K562 (cell line): ENCODE measurements at regions not wholly inside any gene's neighbourhood (a gene's known extent, or its start where the extent isn't known, plus 50 kb on each side); places are given as distances from the start of the nearest gene placed in this dataset.

ENCODE experiments used
- ATAC-seq: fragments of 200-7000 bp; cut with Tn5 transposase; 3 replicates; pipeline ENCODE4 v1.9.1; 2020; ENCODE audit warnings: moderate library complexity
- BruUV-seq: library from RNA; stranded (reverse); fragments of 400-500 nt; replicated peaks from 2 replicates; lab custom pipeline; 2021; lab: Mats Ljungman, UMichigan
- CTCF ChIA-PET: fragments of 300-600 bp; formaldehyde crosslinking; extraction: SDS; loops from one replicate; lab custom pipeline; 2021; ENCODE audit warnings: low intra/inter-chr PET ratio; lab: Yijun Ruan, JAX
- POLR2A ChIA-PET: fragments of 300-600, 350-650 bp; sonication (Branson Sonifier 250); formaldehyde crosslinking; extraction: SDS; loops from one replicate; lab custom pipeline; 2021; ENCODE audit warnings: antibody characterized with exemption, inconsistent platforms; lab: Yijun Ruan, JAX
- DNase-seq, 4 experiments: peaks; one replicate each; pipeline versions ENCODE4 v3.0.0 to v3.0.0-alpha.2; 2011 to 2018; ENCODE audit warnings: low spot score in 3 of 4, mixed read lengths in 3 of 4; ENCODE audit errors: extremely low read depth in 1 of 4
- FAIRE-seq: peaks from 2 replicates; lab custom pipeline; 2011; peaks lifted over from hg19 to GRCh38; lab: Jason Lieb, UNC
- H2AFZ ChIP-seq: 2 replicates; pipeline ENCODE4 v1.6.0; 2011; ENCODE audit warnings: low read depth, low read length, control low read depth, inconsistent platforms
- H3K27ac ChIP-seq: fragments of 200-600 bp; 3 replicates; pipeline ENCODE4 v1.8.0; 2011; ENCODE audit warnings: low read depth, mild to moderate bottlenecking, control low read depth, inconsistent platforms, low read length, moderate library complexity, mixed read lengths; ENCODE audit errors: extremely low read depth
- H3K27me3 ChIP-seq, 2 experiments: fragments of 300-600 bp in 1 of 2; 2 replicates in 1 of 2; 3 replicates in 1 of 2; pipeline versions ENCODE4 v1.6.0 to v1.8.0; 2011; ENCODE audit warnings: inconsistent platforms in 2 of 2, low read length in 2 of 2, mild to moderate bottlenecking in 1 of 2, mixed read lengths in 1 of 2, moderate library complexity in 1 of 2; ENCODE audit not compliant: control insufficient read depth in 2 of 2, insufficient read depth in 2 of 2
- H3K36me3 ChIP-seq: fragments of 300-600 bp; 3 replicates; pipeline ENCODE4 v1.8.0; 2011; ENCODE audit warnings: mild to moderate bottlenecking, low read length, inconsistent platforms; ENCODE audit not compliant: control insufficient read depth, insufficient read depth
- H3K4me1 ChIP-seq, 2 experiments: fragments of 200-600 bp in 1 of 2; replicated peaks in 1 of 2; 2 replicates in 1 of 2; 3 replicates in 1 of 2; pipeline versions ENCODE4 v1.5.1 to v1.8.0; 2011; ENCODE audit warnings: inconsistent platforms in 2 of 2, low read length in 2 of 2, mild to moderate bottlenecking in 1 of 2, mixed read lengths in 1 of 2, moderate library complexity in 1 of 2; ENCODE audit not compliant: control insufficient read depth in 2 of 2, insufficient read depth in 2 of 2
- H3K4me2 ChIP-seq: 2 replicates; pipeline ENCODE4 v1.6.1; 2011; ENCODE audit warnings: low read length, control low read depth, inconsistent platforms, mixed read lengths; ENCODE audit not compliant: insufficient read depth
- H3K4me3 ChIP-seq: fragments of 200-600 bp; sonication (generic), shearing (Covaris generic); 2 replicates; pipeline ENCODE4 v1.5.1; 2016; ENCODE audit warnings: control low read depth, inconsistent platforms
- H3K79me2 ChIP-seq: fragments of 200-600 bp; 3 replicates; pipeline ENCODE4 v1.8.0; 2011; ENCODE audit warnings: low read length, inconsistent platforms; ENCODE audit not compliant: control insufficient read depth, insufficient read depth
- H3K9ac ChIP-seq, 2 experiments: 2 replicates each; pipeline versions ENCODE4 v1.6.0 to v1.6.1; 2011; ENCODE audit warnings: low read depth in 2 of 2, low read length in 2 of 2, control low read depth in 1 of 2, inconsistent platforms in 1 of 2, mild to moderate bottlenecking in 1 of 2, mixed read lengths in 1 of 2; ENCODE audit not compliant: insufficient read depth in 1 of 2
- H3K9me1 ChIP-seq: one replicate; pipeline ENCODE4 v1.6.0; 2011; ENCODE audit warnings: inconsistent platforms, mild to moderate bottlenecking, low read length, moderate library complexity; ENCODE audit not compliant: control insufficient read depth, insufficient read depth
- H3K9me3 ChIP-seq: replicated peaks from 2 replicates; pipeline ENCODE4 v1.5.1; 2011; ENCODE audit warnings: low read depth, low read length, inconsistent platforms; ENCODE audit not compliant: control insufficient read depth, insufficient read depth
- H4K20me1 ChIP-seq: replicated peaks from 2 replicates; pipeline ENCODE4 v1.6.1; 2011; ENCODE audit warnings: low read length, inconsistent platforms, mixed read lengths; ENCODE audit not compliant: control insufficient read depth, insufficient read depth
- BRD4 ChIP-seq: fragments of 200-600 bp; sonication (generic); IDR thresholded peaks from 2 replicates; pipeline ENCODE4 v1.6.1; 2017; ENCODE audit warnings: inconsistent platforms
- FOXJ2 ChIP-seq: fragments of 200-800 bp; sonication (Bioruptor generic); IDR thresholded peaks from 2 replicates; pipeline ENCODE4 v1.6.1; 2016; ENCODE audit warnings: missing genetic modification characterization, missing compliant biosample characterization
- IFI16 ChIP-seq: fragments of 250-450 bp; sonication (Bioruptor Pico); IDR thresholded peaks from 2 replicates; pipeline ENCODE4 v2.1.2; 2022; ENCODE audit warnings: mild to moderate bottlenecking, inconsistent platforms
- MECOM ChIP-seq: fragments of 250-450 bp; sonication (Bioruptor Pico); IDR thresholded peaks from 2 replicates; pipeline ENCODE4 v1.8.0; 2022; ENCODE audit warnings: inconsistent platforms
- RNF219 ChIP-seq: fragments of 250-450 bp; sonication (Bioruptor Pico); IDR thresholded peaks from 2 replicates; pipeline ENCODE4 v1.5.0; 2022; ENCODE audit warnings: mild to moderate bottlenecking
- TEAD1 ChIP-seq, 2 experiments: fragments of 450-650 bp in 1 of 2; sonication (generic) in 1 of 2; formaldehyde crosslinking; IDR thresholded peaks; 2 replicates each; pipeline versions ENCODE4 v1.4.0 to v1.8.0; 2020 to 2022; ENCODE audit warnings: mild to moderate bottlenecking in 2 of 2, missing genetic modification reagents in 1 of 2
- TRIM24 ChIP-seq, 2 experiments: fragments of 450-650 bp; IDR thresholded peaks; 2 replicates each; pipeline ENCODE4 v1.6.1; 2016
- WGBS: fragments of 100-300 bp; shearing (Covaris generic); methylation state at CpG from one replicate; pipeline ENCODE4 v1.1.6; 2016; ENCODE audit warnings: low coverage, mixed read lengths; ENCODE audit not compliant: insufficient coverage; ENCODE audit errors: missing lambda C conversion rate; 5-methylcytosine and 5-hydroxymethylcytosine counted together
- in situ Hi-C: fragments of 300-500 bp; cut with MboI; formaldehyde crosslinking; loops from 4 replicates; pipeline ENCODE4 v1.15.0; 2018; ENCODE audit warnings: inconsistent platforms, mixed read lengths
- intact Hi-C: fragments of 100-400 bp; cut with micrococcal nuclease; formaldehyde crosslinking; loops from 2 replicates; pipeline ENCODE4 v1.14.2; 2022
- TF ChIP-seq, protein P1 (sequence below): fragments of 250-450 bp; sonication (Bioruptor Pico); IDR thresholded peaks from 2 replicates; pipeline ENCODE4 v1.6.1; 2021; ENCODE audit warnings: mild to moderate bottlenecking

DNA sequence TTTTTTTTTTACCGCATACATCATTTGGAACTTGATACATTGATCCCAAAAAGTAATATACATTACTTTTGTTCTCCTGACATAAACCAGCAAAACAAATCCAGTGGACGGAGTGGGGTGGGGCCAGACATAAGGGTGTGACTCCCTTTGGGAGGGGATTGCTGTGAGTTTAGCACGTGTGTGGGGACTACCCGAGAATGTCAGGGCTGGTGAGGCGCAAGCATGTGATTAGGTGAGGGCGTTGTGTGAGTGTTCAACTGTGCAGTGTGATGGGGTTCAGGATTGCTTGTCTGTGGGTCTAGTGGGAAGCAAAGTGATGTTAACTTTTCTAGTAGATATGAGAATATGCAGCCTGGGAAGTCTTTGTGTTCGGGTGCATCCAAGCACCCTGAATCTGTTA lies 468.0 kb downstream of the TSHZ3 start:
- TF ChIP-seq RNF219 (CRISPR knock-in tag) (no peak), TEAD1 (CRISPR knock-in tag; IDR thresholded peaks at IDR 0.05) (no peak), MECOM (CRISPR knock-in tag) (no peak), IFI16 (CRISPR knock-in tag) (no peak), FOXJ2 (tag) (no peak), TRIM24 (IDR thresholded peaks at IDR 0.05) (no peak), BRD4 (no peak)
- TF ChIP-seq, protein P1, sequence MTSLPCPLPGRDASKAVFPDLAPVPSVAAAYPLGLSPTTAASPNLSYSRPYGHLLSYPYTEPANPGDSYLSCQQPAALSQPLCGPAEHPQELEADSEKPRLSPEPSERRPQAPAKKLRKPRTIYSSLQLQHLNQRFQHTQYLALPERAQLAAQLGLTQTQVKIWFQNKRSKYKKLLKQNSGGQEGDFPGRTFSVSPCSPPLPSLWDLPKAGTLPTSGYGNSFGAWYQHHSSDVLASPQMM (CRISPR knock-in tag): no peak
- in situ Hi-C loops (no loop called here), intact Hi-C loops (no loop called here)
- Histone ChIP-seq H3K9me1 (no peaks in the 10 kb centered on the region), H3K9me3 (no peaks in the 10 kb centered on the region), H2AFZ (no peak overlapping the region), H3K27me3 (no peaks in the 10 kb centered on the region), H3K36me3 (no peaks in the 10 kb centered on the region), H3K9ac (no peak overlapping the region), H3K4me2 (no peak overlapping the region), H3K79me2 (no peaks in the 10 kb centered on the region), H3K27ac (no peak overlapping the region), H4K20me1 (no peaks in the 10 kb centered on the region), H3K4me3 (no peak overlapping the region), H3K4me1 (no peaks in the 10 kb centered on the region)
- DNase-seq (peak in 1 of 4 experiments; percentile 11), FAIRE-seq (no peak), ATAC-seq (no peak)
- whole genome bisulfite sequencing: 1% methylated on average over 6 of the region's 7 CpGs
- ChIA-PET POLR2A (no interaction called here), CTCF (no interaction called here)
- BruUV-seq: no TSS peak
